ENCODE measurements at regions not wholly inside any gene's neighbourhood (a gene's known extent, or its start where the extent isn't known, plus 50 kb on each side); places are given as distances from the start of the nearest gene placed in this dataset.

DNA sequence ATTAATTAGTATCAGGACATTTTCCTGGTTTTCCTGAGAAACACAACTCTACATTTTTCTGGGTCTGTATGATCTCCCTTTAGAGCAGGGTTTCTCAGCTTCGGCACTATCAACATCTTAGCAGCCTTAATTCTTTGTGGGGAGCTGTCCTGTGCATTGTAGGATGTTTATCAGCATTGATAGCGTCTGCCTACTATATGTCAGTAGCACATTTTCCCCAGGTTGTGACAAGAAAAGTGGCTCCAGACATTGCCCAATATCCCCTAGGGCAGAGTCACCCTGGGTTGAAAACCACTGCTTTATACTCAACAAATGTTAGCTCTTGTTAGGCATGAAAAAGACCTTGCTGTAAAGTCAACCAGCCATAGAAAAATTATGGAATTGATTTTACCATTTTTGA, 195.1 kb upstream of the FMN2 start:
- CTCF ChIA-PET: interaction anchor here (1.0 kb wide), 1 partner anchor 834 kb away, joined by 3 read pairs; no protein-coding TSS in a partner anchor

DNA sequence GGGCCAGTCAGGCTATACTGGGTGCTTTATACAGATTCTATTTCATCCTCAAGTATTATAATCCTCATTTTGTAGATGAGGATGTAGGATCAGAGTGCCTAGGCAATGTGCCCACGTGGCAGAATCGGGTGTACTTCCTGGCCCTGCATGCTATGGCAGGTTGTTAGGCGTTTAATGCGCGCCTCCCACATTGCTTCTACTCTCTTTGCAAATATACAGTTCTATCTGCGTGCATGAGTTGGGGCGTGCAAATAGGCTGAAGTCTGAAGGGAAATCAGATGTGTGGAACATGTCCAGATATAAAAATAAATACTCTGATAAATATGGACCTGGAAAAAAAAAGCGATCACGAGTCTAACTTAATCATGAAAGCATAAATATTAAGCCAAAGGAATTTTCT, 194.7 kb upstream of the FMN2 start:
- BruUV-seq (replicated peaks): no TSS peak
- CTCF ChIA-PET: interaction anchor here (1.0 kb wide), 1 partner anchor 834 kb away, joined by 3 read pairs; no protein-coding TSS in a partner anchor

More for the DNA sequence above, 195.1 kb upstream of the FMN2 start:
- Histone ChIP-seq H3K9me3 (ENCODE audit: control insufficient read depth, insufficient read depth, low read depth, low read length) (no peaks in the 10 kb centered on the region), H3K27ac (ENCODE audit: low read length) (no peak overlapping the region), H3K4me3 (ENCODE audit: low read depth in 2 of 2, low read length in 2 of 2) (no peak overlapping the region), H3K4me1 (ENCODE audit: control insufficient read depth, insufficient read depth, low read length) (no peaks in the 10 kb centered on the region), H3K36me3 (ENCODE audit: control insufficient read depth, insufficient read depth, low read length) (no peaks in the 10 kb centered on the region), H3K27me3 (ENCODE audit: control insufficient read depth, insufficient read depth, low read length) (no peaks in the 10 kb centered on the region; the same call in 1 of the 2 replicates)
- in situ Hi-C loops (cut with HindIII; ENCODE audit: low pct_unique_long_range_greater_than_20kb, low sequenced_read_pairs) (no loop called here), intact Hi-C loops (cut with micrococcal nuclease; ENCODE audit: unreplicated experiment) (no loop called here)
- no peak for ATAC-seq
- no peak for DNase-seq (ENCODE audit: low read depth, low spot score)
- BruUV-seq (replicated peaks): no TSS peak
- no peak for TF ChIP-seq POLR2AphosphoS5 (IDR thresholded peaks at IDR 0.05; ENCODE audit: low read depth, low read length)
- TF ChIP-seq TCF7L2 (IDR thresholded peaks at IDR 0.05; ENCODE audit: low read depth, low read length): no peak
- POLR2A ChIA-PET: no interaction called here

DNA sequence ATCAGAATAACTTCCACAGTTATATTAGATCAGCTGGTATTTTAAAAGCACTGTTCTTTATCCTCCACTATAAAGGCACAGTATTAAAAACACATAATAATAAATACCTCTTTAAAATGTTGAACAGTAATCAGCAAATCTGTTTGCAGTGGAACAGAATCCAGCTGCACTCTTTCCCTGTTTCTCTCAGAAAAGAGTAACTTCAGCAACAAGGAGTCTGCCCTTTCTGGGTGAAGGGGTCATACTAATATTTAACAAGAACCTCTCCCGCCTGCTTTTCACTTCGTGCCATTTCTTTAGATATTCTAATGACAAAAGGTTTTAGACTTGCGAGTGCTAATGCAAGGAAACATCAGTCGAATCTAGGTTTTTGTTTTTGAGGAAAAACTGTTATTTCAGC, 194.2 kb upstream of the FMN2 start:
- Histone ChIP-seq H3K27me3 (ENCODE audit: control insufficient read depth, insufficient read depth, low read length) (peaks cover 2% of the 10 kb centered on the region; the same call in 1 of the 2 replicates), H3K4me1 (ENCODE audit: control insufficient read depth, insufficient read depth, low read length) (no peaks in the 10 kb centered on the region), H3K27ac (ENCODE audit: low read length) (no peak overlapping the region), H3K9me3 (ENCODE audit: control insufficient read depth, insufficient read depth, low read depth, low read length) (no peaks in the 10 kb centered on the region), H3K36me3 (ENCODE audit: control insufficient read depth, insufficient read depth, low read length) (no peaks in the 10 kb centered on the region), H3K4me3 (ENCODE audit: low read depth in 2 of 2, low read length in 2 of 2) (no peak overlapping the region)
- CTCF ChIA-PET: no interaction called here
- no TSS peak for BruUV-seq (replicated peaks)
- in situ Hi-C loops (cut with HindIII; ENCODE audit: low pct_unique_long_range_greater_than_20kb, low sequenced_read_pairs) (no loop called here), intact Hi-C loops (cut with micrococcal nuclease; ENCODE audit: unreplicated experiment) (no loop called here)
- no peak for DNase-seq (ENCODE audit: low read depth, low spot score)
- TF ChIP-seq, protein P1, sequence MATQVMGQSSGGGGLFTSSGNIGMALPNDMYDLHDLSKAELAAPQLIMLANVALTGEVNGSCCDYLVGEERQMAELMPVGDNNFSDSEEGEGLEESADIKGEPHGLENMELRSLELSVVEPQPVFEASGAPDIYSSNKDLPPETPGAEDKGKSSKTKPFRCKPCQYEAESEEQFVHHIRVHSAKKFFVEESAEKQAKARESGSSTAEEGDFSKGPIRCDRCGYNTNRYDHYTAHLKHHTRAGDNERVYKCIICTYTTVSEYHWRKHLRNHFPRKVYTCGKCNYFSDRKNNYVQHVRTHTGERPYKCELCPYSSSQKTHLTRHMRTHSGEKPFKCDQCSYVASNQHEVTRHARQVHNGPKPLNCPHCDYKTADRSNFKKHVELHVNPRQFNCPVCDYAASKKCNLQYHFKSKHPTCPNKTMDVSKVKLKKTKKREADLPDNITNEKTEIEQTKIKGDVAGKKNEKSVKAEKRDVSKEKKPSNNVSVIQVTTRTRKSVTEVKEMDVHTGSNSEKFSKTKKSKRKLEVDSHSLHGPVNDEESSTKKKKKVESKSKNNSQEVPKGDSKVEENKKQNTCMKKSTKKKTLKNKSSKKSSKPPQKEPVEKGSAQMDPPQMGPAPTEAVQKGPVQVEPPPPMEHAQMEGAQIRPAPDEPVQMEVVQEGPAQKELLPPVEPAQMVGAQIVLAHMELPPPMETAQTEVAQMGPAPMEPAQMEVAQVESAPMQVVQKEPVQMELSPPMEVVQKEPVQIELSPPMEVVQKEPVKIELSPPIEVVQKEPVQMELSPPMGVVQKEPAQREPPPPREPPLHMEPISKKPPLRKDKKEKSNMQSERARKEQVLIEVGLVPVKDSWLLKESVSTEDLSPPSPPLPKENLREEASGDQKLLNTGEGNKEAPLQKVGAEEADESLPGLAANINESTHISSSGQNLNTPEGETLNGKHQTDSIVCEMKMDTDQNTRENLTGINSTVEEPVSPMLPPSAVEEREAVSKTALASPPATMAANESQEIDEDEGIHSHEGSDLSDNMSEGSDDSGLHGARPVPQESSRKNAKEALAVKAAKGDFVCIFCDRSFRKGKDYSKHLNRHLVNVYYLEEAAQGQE (IDR thresholded peaks at IDR 0.05; ENCODE audit: insufficient read depth in 1 of 2, low read depth in 2 of 2, low read length in 1 of 2): no peak
- TF ChIP-seq SIN3A (IDR thresholded peaks at IDR 0.05; ENCODE audit: borderline replicate concordance, insufficient read depth, low read depth, low read length): no peak
- TF ChIP-seq, protein P2, sequence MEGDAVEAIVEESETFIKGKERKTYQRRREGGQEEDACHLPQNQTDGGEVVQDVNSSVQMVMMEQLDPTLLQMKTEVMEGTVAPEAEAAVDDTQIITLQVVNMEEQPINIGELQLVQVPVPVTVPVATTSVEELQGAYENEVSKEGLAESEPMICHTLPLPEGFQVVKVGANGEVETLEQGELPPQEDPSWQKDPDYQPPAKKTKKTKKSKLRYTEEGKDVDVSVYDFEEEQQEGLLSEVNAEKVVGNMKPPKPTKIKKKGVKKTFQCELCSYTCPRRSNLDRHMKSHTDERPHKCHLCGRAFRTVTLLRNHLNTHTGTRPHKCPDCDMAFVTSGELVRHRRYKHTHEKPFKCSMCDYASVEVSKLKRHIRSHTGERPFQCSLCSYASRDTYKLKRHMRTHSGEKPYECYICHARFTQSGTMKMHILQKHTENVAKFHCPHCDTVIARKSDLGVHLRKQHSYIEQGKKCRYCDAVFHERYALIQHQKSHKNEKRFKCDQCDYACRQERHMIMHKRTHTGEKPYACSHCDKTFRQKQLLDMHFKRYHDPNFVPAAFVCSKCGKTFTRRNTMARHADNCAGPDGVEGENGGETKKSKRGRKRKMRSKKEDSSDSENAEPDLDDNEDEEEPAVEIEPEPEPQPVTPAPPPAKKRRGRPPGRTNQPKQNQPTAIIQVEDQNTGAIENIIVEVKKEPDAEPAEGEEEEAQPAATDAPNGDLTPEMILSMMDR (IDR thresholded peaks at IDR 0.05): no peak
- ATAC-seq: no peak
- POLR2A ChIA-PET: no interaction called here

More for the DNA sequence above, 194.7 kb upstream of the FMN2 start:
- Histone ChIP-seq H3K27me3 (ENCODE audit: control insufficient read depth, insufficient read depth, low read length) (peaks cover 2% of the 10 kb centered on the region; the same call in 1 of the 2 replicates), H3K4me1 (ENCODE audit: control insufficient read depth, insufficient read depth, low read length) (no peaks in the 10 kb centered on the region), H3K36me3 (ENCODE audit: control insufficient read depth, insufficient read depth, low read length) (no peaks in the 10 kb centered on the region), H3K9me3 (ENCODE audit: control insufficient read depth, insufficient read depth, low read depth, low read length) (no peaks in the 10 kb centered on the region), H3K27ac (ENCODE audit: low read length) (no peak overlapping the region), H3K4me3 (ENCODE audit: low read depth in 2 of 2, low read length in 2 of 2) (no peak overlapping the region)
- in situ Hi-C loops (cut with HindIII; ENCODE audit: low pct_unique_long_range_greater_than_20kb, low sequenced_read_pairs): no loop called here
- POLR2A ChIA-PET: no interaction called here
- ATAC-seq (no peak), DNase-seq (ENCODE audit: low read depth, low spot score) (no peak)
- TF ChIP-seq, protein P2 (IDR thresholded peaks at IDR 0.05): no peak
- TF ChIP-seq SIN3A (IDR thresholded peaks at IDR 0.05; ENCODE audit: borderline replicate concordance, insufficient read depth, low read depth, low read length): no peak
- intact Hi-C loops (cut with micrococcal nuclease; ENCODE audit: unreplicated experiment): no loop called here
